ENCODE measurements at regions not wholly inside any gene's neighbourhood (a gene's known extent, or its start where the extent isn't known, plus 50 kb on each side); places are given as distances from the start of the nearest gene placed in this dataset.
"Not testable (repeated sequence)": the region's sequence is repeated elsewhere in the genome, so short reads cannot be mapped to it uniquely, and the experiment has no call there.

DNA sequence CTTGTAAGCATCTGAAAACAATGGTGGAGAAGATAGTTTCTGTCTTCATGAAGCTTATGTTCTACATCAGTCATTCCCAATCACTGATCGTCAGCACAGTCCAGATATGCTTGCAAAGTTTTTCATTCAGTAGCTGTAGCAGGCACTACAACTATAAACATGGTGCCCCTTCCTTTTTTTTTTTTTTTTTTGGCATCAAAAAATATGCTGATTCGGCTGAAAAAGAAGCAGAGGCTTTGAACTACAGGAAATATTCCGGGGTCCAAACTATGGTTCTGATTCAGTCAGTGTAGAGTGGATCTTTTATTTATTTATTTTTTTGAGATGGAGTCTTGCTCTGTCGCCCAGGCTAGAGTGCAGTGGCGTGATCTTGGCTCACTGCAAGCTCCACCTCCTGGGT is 414.4 kb downstream of the OLFM4 start:
- TF ChIP-seq, protein P1, sequence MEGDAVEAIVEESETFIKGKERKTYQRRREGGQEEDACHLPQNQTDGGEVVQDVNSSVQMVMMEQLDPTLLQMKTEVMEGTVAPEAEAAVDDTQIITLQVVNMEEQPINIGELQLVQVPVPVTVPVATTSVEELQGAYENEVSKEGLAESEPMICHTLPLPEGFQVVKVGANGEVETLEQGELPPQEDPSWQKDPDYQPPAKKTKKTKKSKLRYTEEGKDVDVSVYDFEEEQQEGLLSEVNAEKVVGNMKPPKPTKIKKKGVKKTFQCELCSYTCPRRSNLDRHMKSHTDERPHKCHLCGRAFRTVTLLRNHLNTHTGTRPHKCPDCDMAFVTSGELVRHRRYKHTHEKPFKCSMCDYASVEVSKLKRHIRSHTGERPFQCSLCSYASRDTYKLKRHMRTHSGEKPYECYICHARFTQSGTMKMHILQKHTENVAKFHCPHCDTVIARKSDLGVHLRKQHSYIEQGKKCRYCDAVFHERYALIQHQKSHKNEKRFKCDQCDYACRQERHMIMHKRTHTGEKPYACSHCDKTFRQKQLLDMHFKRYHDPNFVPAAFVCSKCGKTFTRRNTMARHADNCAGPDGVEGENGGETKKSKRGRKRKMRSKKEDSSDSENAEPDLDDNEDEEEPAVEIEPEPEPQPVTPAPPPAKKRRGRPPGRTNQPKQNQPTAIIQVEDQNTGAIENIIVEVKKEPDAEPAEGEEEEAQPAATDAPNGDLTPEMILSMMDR (IDR thresholded peaks at IDR 0.05; ENCODE audit: unreplicated experiment): no peak
- H3K27me3 Mint-ChIP-seq: peaks cover 4% of the 10 kb centered on the region
- DNase-seq (ENCODE audit: low spot score, unreplicated experiment): no peak
- no peaks in the 10 kb centered on the region for H3K4me1 Mint-ChIP-seq (ENCODE audit: low read depth)
- no peaks in the 10 kb centered on the region for H3K36me3 Mint-ChIP-seq (ENCODE audit: insufficient read depth)
- no peaks in the 10 kb centered on the region for H3K9me3 Mint-ChIP-seq (ENCODE audit: low read depth)
- no peak overlapping the region for H3K4me3 Mint-ChIP-seq (ENCODE audit: low read depth)
- no peak overlapping the region for H3K27ac Mint-ChIP-seq

DNA sequence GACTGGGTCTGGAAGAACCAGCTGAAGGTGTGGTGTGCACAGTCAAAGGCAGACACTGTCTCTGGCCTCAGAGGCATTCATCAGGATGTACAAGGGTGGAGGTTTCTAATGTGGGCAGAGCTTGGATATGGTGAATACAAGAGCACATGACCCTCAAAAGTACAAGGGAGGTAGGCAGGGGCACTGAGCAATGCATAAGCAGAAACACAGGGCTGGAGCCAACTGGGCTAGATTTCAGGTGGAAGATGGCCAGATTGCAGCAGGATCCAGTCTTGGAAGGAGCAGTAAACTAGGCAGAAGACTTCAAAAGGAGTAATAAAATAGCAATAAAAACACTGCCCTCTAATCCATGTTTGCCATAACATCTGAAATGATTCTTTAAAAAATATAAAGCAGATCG is 417.1 kb downstream of the OLFM4 start:
- Mint-ChIP-seq H3K27ac (no peak overlapping the region), H3K9me3 (ENCODE audit: low read depth) (peaks cover 10% of the 10 kb centered on the region), H3K27me3 (peaks cover 4% of the 10 kb centered on the region), H3K4me3 (ENCODE audit: low read depth) (no peak overlapping the region), H3K4me1 (ENCODE audit: low read depth) (no peaks in the 10 kb centered on the region), H3K36me3 (ENCODE audit: insufficient read depth) (no peaks in the 10 kb centered on the region)
- no peak for DNase-seq (ENCODE audit: low spot score, unreplicated experiment)
- TF ChIP-seq, protein P1 (IDR thresholded peaks at IDR 0.05; ENCODE audit: unreplicated experiment): no peak

DNA sequence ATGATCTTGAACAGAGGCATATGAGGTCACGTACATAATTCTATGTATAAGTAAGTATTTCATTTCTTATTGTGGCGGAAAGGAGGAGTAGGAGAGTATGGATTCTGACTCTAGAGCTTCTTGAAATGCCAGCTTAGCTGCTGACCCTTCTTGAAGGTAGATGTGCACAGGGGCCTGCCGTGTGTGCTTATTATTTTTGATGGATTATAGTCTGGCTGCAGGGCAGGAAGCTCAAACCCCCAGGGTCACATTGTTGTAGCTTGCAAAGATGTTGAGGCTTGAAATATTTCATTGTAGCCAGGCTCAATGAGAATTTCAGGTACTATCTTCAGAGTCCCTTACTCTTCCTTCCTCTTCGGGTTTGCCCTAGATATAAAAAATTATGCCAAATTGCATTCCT is 418.8 kb downstream of the OLFM4 start:
- TF ChIP-seq, protein P1 (IDR thresholded peaks at IDR 0.05; ENCODE audit: unreplicated experiment): no peak
- no peak overlapping the region for H3K4me3 Mint-ChIP-seq (ENCODE audit: low read depth)
- H3K27ac Mint-ChIP-seq: no peak overlapping the region
- no peaks in the 10 kb centered on the region for H3K36me3 Mint-ChIP-seq (ENCODE audit: insufficient read depth)
- no peak for DNase-seq (ENCODE audit: low spot score, unreplicated experiment)
- peaks cover 4% of the 10 kb centered on the region for H3K27me3 Mint-ChIP-seq
- no peaks in the 10 kb centered on the region for H3K4me1 Mint-ChIP-seq (ENCODE audit: low read depth)
- H3K9me3 Mint-ChIP-seq (ENCODE audit: low read depth): peaks cover 12% of the 10 kb centered on the region

DNA sequence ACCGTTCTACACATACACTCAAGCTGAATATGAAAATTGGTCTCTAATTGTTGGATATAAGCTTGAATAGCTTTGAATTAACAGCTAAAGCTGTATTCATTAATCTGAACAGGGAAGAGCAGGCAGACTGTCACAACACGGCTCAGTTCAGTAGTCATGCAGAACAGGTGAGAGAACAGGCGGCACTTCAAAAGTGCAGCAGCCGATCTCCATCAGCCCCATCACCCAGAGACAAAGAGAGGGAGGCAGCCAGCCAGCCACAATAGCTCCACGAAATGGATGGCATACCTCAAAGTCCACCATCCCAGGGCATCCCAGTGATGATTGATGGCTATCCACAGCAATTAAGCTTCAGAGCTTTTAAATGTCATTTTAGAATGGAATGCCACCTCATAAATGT is 419.2 kb downstream of the OLFM4 start:
- peaks cover 12% of the 10 kb centered on the region for H3K9me3 Mint-ChIP-seq (ENCODE audit: low read depth)
- TF ChIP-seq, protein P1 (IDR thresholded peaks at IDR 0.05; ENCODE audit: unreplicated experiment): no peak
- no peak overlapping the region for H3K27ac Mint-ChIP-seq
- H3K4me3 Mint-ChIP-seq (ENCODE audit: low read depth): no peak overlapping the region
- H3K4me1 Mint-ChIP-seq (ENCODE audit: low read depth): no peaks in the 10 kb centered on the region
- no peak for DNase-seq (ENCODE audit: low spot score, unreplicated experiment)
- H3K36me3 Mint-ChIP-seq (ENCODE audit: insufficient read depth): no peaks in the 10 kb centered on the region
- peaks cover 4% of the 10 kb centered on the region for H3K27me3 Mint-ChIP-seq

DNA sequence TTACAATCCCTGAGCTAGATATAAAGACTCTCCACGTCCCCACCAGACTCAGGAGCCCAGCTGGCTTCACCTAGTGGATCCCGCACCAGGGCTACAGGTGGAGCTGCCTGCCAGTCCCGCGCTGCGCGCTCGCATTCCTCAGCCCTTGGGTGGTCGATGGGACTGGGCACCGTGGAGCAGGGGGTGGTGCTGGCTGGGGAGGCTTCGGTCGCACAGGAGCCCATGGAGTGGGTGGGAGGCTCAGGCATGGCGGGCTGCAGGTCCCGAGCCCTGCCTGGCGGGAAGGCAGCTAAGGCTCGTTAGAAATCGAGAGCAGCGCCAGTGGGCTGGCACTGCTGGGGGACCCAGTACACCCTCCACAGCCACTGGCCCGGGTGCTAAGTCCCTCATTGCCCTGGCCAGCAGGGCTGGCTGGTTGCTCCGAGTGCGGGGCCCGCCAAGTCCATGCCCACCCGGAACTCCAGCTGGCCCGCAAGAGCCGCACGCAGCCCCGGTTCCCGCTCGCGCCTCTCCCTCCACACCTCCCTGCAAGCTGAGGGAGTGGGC is 423.7 kb downstream of the OLFM4 start:
- H3K27ac Mint-ChIP-seq; DNase-seq (ENCODE audit: low spot score, unreplicated experiment); H3K4me3 Mint-ChIP-seq (ENCODE audit: low read depth); H3K36me3 Mint-ChIP-seq (ENCODE audit: insufficient read depth); H3K4me1 Mint-ChIP-seq (ENCODE audit: low read depth); H3K27me3 Mint-ChIP-seq: not testable (repeated sequence)
- peaks cover 19% of the 10 kb centered on the region for H3K9me3 Mint-ChIP-seq (ENCODE audit: low read depth)

DNA sequence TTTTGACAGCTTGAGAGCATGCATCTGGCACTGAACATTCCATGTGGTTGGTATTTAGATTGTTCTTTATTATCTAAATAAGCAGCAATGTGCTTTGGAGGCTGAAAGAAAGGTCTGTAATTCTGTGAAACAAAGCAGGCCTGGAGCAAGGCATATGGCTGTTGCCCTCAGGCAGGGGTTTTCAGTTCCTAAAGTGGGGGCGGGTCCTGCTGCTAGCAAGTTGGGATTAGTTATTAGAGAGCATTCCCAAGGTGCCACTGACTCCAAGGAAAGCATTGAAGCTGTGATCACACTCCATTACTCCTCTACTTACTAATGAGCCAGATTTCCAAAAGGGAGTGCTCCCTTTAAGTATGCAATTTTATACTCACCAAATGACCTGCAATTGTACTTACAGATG is 432.2 kb downstream of the OLFM4 start:
- Mint-ChIP-seq H3K4me3 (ENCODE audit: low read depth) (no peak overlapping the region), H3K9me3 (ENCODE audit: low read depth) (peaks cover 10% of the 10 kb centered on the region), H3K36me3 (ENCODE audit: insufficient read depth) (no peaks in the 10 kb centered on the region), H3K4me1 (ENCODE audit: low read depth) (no peaks in the 10 kb centered on the region), H3K27ac (no peak overlapping the region), H3K27me3 (no peaks in the 10 kb centered on the region)
- TF ChIP-seq, protein P1 (IDR thresholded peaks at IDR 0.05; ENCODE audit: unreplicated experiment): no peak
- no peak for DNase-seq (ENCODE audit: low spot score, unreplicated experiment)
